ENCODE measurements at regions not wholly inside any gene's neighbourhood (a gene's known extent, or its start where the extent isn't known, plus 50 kb on each side); places are given as distances from the start of the nearest gene placed in this dataset.

- TF ChIP-seq, protein P1, sequence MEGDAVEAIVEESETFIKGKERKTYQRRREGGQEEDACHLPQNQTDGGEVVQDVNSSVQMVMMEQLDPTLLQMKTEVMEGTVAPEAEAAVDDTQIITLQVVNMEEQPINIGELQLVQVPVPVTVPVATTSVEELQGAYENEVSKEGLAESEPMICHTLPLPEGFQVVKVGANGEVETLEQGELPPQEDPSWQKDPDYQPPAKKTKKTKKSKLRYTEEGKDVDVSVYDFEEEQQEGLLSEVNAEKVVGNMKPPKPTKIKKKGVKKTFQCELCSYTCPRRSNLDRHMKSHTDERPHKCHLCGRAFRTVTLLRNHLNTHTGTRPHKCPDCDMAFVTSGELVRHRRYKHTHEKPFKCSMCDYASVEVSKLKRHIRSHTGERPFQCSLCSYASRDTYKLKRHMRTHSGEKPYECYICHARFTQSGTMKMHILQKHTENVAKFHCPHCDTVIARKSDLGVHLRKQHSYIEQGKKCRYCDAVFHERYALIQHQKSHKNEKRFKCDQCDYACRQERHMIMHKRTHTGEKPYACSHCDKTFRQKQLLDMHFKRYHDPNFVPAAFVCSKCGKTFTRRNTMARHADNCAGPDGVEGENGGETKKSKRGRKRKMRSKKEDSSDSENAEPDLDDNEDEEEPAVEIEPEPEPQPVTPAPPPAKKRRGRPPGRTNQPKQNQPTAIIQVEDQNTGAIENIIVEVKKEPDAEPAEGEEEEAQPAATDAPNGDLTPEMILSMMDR (conservative IDR thresholded peaks at IDR 0.05; ENCODE audit: low read depth, low read length), result no peak
- TF ChIP-seq EZH2 (IDR thresholded peaks at IDR 0.05; ENCODE audit: low read length, unreplicated experiment), result no peak
- no peak for TF ChIP-seq EZH2phosphoT487 (IDR thresholded peaks at IDR 0.05; ENCODE audit: borderline replicate concordance, low read length)
- CTCF ChIA-PET, result no interaction called here
- H3K27ac ChIP-seq (ENCODE audit: low read length), result no peak overlapping the region
- H3K27me3 ChIP-seq (ENCODE audit: low read length), result peaks cover 8% of the 10 kb centered on the region; the same call in 1 of the 2 replicates
- POLR2A ChIA-PET (ENCODE audit: unreplicated experiment), result no interaction called here
- no peak overlapping the region for H3K4me3 ChIP-seq (ENCODE audit: low read length)
- H2AFZ ChIP-seq (ENCODE audit: low read length), result no peak overlapping the region
- H3K79me2 ChIP-seq (ENCODE audit: low read length), result no peaks in the 10 kb centered on the region
- H3K9me2 ChIP-seq (replicated peaks; ENCODE audit: low read length), result no peaks in the 10 kb centered on the region
- no peak overlapping the region for H3K9ac ChIP-seq (ENCODE audit: low read length)
- ATAC-seq, result no peak
- no peak overlapping the region for H3K4me2 ChIP-seq (ENCODE audit: low read length)
- no peaks in the 10 kb centered on the region for H3K4me1 ChIP-seq (ENCODE audit: insufficient read depth, low read length)
- BruUV-seq (replicated peaks), result no TSS peak
- no peaks in the 10 kb centered on the region for H3K36me3 ChIP-seq (ENCODE audit: low read depth, low read length)
- H3K9me3 ChIP-seq (ENCODE audit: low read length), result no peaks in the 10 kb centered on the region
- DNase-seq, result no peak
- intact Hi-C loops (cut with micrococcal nuclease), result no loop called here
- H4K20me1 ChIP-seq (ENCODE audit: low read length), result no peaks in the 10 kb centered on the region
- no peaks in the 10 kb centered on the region for H3F3A ChIP-seq (ENCODE audit: low read length, unreplicated experiment)
Measured at GRCh38 chr22:49044091-49044490, 783.6 kb downstream of the BRD1 start.

GRCh38 chr22:49042877-49043859 is 784.5 kb downstream of the BRD1 start:
- ATAC-seq, result no peak
- Histone ChIP-seq H3K4me2 (ENCODE audit: low read length) (no peak overlapping the region), H3K27me3 (ENCODE audit: low read length) (peaks cover 7% of the 10 kb centered on the region; the same call in 1 of the 2 replicates), H3K4me3 (ENCODE audit: low read length) (no peak overlapping the region), H3K27ac (ENCODE audit: low read length) (no peak overlapping the region), H3K36me3 (ENCODE audit: low read depth, low read length) (no peaks in the 10 kb centered on the region), H3K9ac (ENCODE audit: low read length) (no peak overlapping the region), H3K79me2 (ENCODE audit: low read length) (no peaks in the 10 kb centered on the region), H3K9me3 (ENCODE audit: low read length) (no peaks in the 10 kb centered on the region), H3K9me2 (replicated peaks; ENCODE audit: low read length) (no peaks in the 10 kb centered on the region), H3F3A (ENCODE audit: low read length, unreplicated experiment) (no peaks in the 10 kb centered on the region), H2AFZ (ENCODE audit: low read length) (no peak overlapping the region), H4K20me1 (ENCODE audit: low read length) (no peaks in the 10 kb centered on the region), H3K4me1 (ENCODE audit: insufficient read depth, low read length) (no peaks in the 10 kb centered on the region)
- TF ChIP-seq EZH2 (IDR thresholded peaks at IDR 0.05; ENCODE audit: low read length, unreplicated experiment) (no peak), EZH2phosphoT487 (IDR thresholded peaks at IDR 0.05; ENCODE audit: borderline replicate concordance, low read length) (no peak)
- TF ChIP-seq, protein P1 (conservative IDR thresholded peaks at IDR 0.05; ENCODE audit: low read depth, low read length), result no peak
- intact Hi-C loops (cut with micrococcal nuclease), result no loop called here
- DNase-seq, result no peak
- no TSS peak for BruUV-seq (replicated peaks)
- POLR2A ChIA-PET (ENCODE audit: unreplicated experiment), result no interaction called here
- CTCF ChIA-PET, result no interaction called here

DNA sequence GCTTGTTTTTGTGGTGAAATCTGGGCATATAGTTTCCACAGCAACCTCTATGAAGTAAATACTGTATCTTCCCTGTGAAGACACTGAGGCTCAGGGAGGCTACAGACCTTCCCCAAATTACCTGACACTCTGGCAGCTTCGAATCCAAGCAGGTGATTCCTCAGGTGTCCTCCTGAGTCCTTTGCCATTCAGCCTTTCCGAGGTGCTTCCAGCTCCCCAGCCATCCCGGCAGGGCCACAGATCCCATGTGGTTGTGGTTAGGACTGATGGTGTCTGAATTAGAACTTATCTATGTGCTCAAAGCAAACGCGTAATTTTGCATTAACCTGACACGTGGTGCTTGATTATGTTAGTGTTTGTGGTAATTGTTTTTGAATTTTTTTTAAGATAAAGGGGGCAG is 785.6 kb downstream of the BRD1 start:
- BruUV-seq (replicated peaks), result no TSS peak
- intact Hi-C loops (cut with micrococcal nuclease), result no loop called here
- Histone ChIP-seq H3K27ac (ENCODE audit: low read length) (no peak overlapping the region), H3K9ac (ENCODE audit: low read length) (no peak overlapping the region), H3K79me2 (ENCODE audit: low read length) (no peaks in the 10 kb centered on the region), H3K4me1 (ENCODE audit: insufficient read depth, low read length) (no peaks in the 10 kb centered on the region), H3K36me3 (ENCODE audit: low read depth, low read length) (no peaks in the 10 kb centered on the region), H4K20me1 (ENCODE audit: low read length) (no peaks in the 10 kb centered on the region), H3K27me3 (ENCODE audit: low read length) (no peaks in the 10 kb centered on the region), H3F3A (ENCODE audit: low read length, unreplicated experiment) (no peaks in the 10 kb centered on the region), H3K4me2 (ENCODE audit: low read length) (no peak overlapping the region), H3K9me2 (replicated peaks; ENCODE audit: low read length) (no peaks in the 10 kb centered on the region), H2AFZ (ENCODE audit: low read length) (no peak overlapping the region), H3K4me3 (ENCODE audit: low read length) (no peak overlapping the region), H3K9me3 (ENCODE audit: low read length) (no peaks in the 10 kb centered on the region)
- DNase-seq (no peak), ATAC-seq (no peak)
- CTCF ChIA-PET, result no interaction called here
- POLR2A ChIA-PET (ENCODE audit: unreplicated experiment), result no interaction called here
- TF ChIP-seq EZH2phosphoT487 (IDR thresholded peaks at IDR 0.05; ENCODE audit: borderline replicate concordance, low read length) (no peak), EZH2 (IDR thresholded peaks at IDR 0.05; ENCODE audit: low read length, unreplicated experiment) (no peak)
- TF ChIP-seq, protein P1 (conservative IDR thresholded peaks at IDR 0.05; ENCODE audit: low read depth, low read length), result no peak

Measured in PC-3 (cell line).